SK-N-SH (cell line): ENCODE measurements at regions not wholly inside any gene's neighbourhood (a gene's known extent, or its start where the extent isn't known, plus 50 kb on each side); places are given as distances from the start of the nearest gene placed in this dataset.

Experiments used
- CTCF ChIA-PET: fragments of 300-600, 350-600 bp; formaldehyde crosslinking; extraction: SDS; loops from one replicate; lab custom pipeline; 2021; lab: Yijun Ruan, JAX
- POLR2A ChIA-PET: fragments of 350-600 bp; sonication (Branson Sonifier 250); formaldehyde crosslinking; extraction: SDS; loops from one replicate; lab custom pipeline; 2020; ENCODE audit warnings: antibody characterized with exemption, inconsistent platforms; lab: Yijun Ruan, JAX
- DNase-seq: peaks from one replicate; pipeline ENCODE4 v3.0.0; 2012
- H2AFZ ChIP-seq: fragments of 200-600 bp; sonication (generic); 2 replicates; pipeline ENCODE4 v1.8.1; 2016; ENCODE audit warnings: antibody characterized with exemption, mild to moderate bottlenecking, low read depth
- H3F3A ChIP-seq: fragments of 200-600 bp; sonication (generic); replicated peaks from 2 replicates; pipeline ENCODE3; 2016; ENCODE audit warnings: antibody characterized with exemption, mild to moderate bottlenecking; ENCODE audit not compliant: insufficient read depth
- H3K27ac ChIP-seq, 2 experiments: fragments of 200-500 bp in 1 of 2; fragments of 200-600 bp in 1 of 2; sonication (Bioruptor generic) in 1 of 2; sonication (generic), shearing (Covaris generic) in 1 of 2; 2 replicates each; pipeline versions ENCODE4 v1.5.1 to v1.6.1; 2014 to 2016; ENCODE audit warnings: low read depth in 2 of 2, inconsistent platforms in 1 of 2, low read length in 1 of 2, mild to moderate bottlenecking in 1 of 2, mixed read lengths in 1 of 2
- H3K27me3 ChIP-seq: fragments of 200-600 bp; sonication (generic), shearing (Covaris generic); 2 replicates; pipeline ENCODE4 v1.6.1; 2016; ENCODE audit warnings: mixed run types; ENCODE audit not compliant: insufficient read depth
- H3K36me3 ChIP-seq, 2 experiments: fragments of 200-500 bp in 1 of 2; fragments of 200-600 bp in 1 of 2; sonication (Bioruptor generic) in 1 of 2; sonication (generic) in 1 of 2; replicated peaks in 1 of 2; 2 replicates each; pipeline versions ENCODE3 to v1.5.1; 2014 to 2016; ENCODE audit warnings: low read length in 1 of 2, mild to moderate bottlenecking in 1 of 2; ENCODE audit not compliant: insufficient read depth in 2 of 2, control insufficient read depth in 1 of 2
- H3K4me1 ChIP-seq, 2 experiments: fragments of 200-500 bp in 1 of 2; fragments of 200-600 bp in 1 of 2; sonication (Bioruptor generic) in 1 of 2; sonication (generic), shearing (Covaris generic) in 1 of 2; 2 replicates each; pipeline versions ENCODE4 v1.5.1 to v1.6.1; 2014 to 2016; ENCODE audit warnings: low read depth in 1 of 2, low read length in 1 of 2, mixed run types in 1 of 2; ENCODE audit not compliant: insufficient read depth in 2 of 2, control insufficient read depth in 1 of 2
- H3K4me2 ChIP-seq: fragments of 200-600 bp; sonication (generic), shearing (Covaris generic); 2 replicates; pipeline ENCODE4 v1.6.1; 2017; ENCODE audit warnings: mixed run types
- H3K4me3 ChIP-seq, 2 experiments: fragments of 200-500 bp in 1 of 2; fragments of 200-600 bp in 1 of 2; sonication (Bioruptor generic) in 1 of 2; sonication (generic), shearing (Covaris generic) in 1 of 2; 2 replicates each; pipeline versions ENCODE4 v1.5.1 to v1.8.1; 2014 to 2016; ENCODE audit warnings: low read depth in 2 of 2, inconsistent platforms in 1 of 2, low read length in 1 of 2, mild to moderate bottlenecking in 1 of 2, mixed read lengths in 1 of 2, moderate library complexity in 1 of 2
- H3K79me2 ChIP-seq: fragments of 200-600 bp; sonication (generic); 2 replicates; pipeline ENCODE4 v1.8.1; 2017; ENCODE audit warnings: mild to moderate bottlenecking; ENCODE audit not compliant: insufficient read depth
- H3K9ac ChIP-seq: fragments of 200-600 bp; sonication (generic); 2 replicates; pipeline ENCODE4 v1.6.1; 2017; ENCODE audit warnings: mixed run types
- H3K9me2 ChIP-seq: fragments of 200-600 bp; sonication (generic); 2 replicates; pipeline ENCODE4 v1.6.1; 2017; ENCODE audit warnings: mixed run types
- H3K9me3 ChIP-seq: fragments of 200-600 bp; sonication (generic); 2 replicates; pipeline ENCODE4 v1.6.1; 2017; ENCODE audit warnings: mixed run types, mild to moderate bottlenecking, moderate library complexity
- H4K20me1 ChIP-seq: fragments of 200-600 bp; sonication (generic); 2 replicates; pipeline ENCODE4 v1.6.1; 2017; ENCODE audit warnings: mild to moderate bottlenecking, mixed run types; ENCODE audit not compliant: insufficient read depth
- ELF1 ChIP-seq: IDR thresholded peaks from 2 replicates; pipeline ENCODE4 v1.4.0; 2012
- EZH2phosphoT487 ChIP-seq: fragments of 200-600 bp; sonication (generic); IDR thresholded peaks from 2 replicates; pipeline ENCODE4 v1.6.1; 2017; ENCODE audit warnings: low read depth, mixed run types, mild to moderate bottlenecking, antibody characterized with exemption, moderate library complexity, borderline replicate concordance
- FOXJ3 ChIP-seq: sonication (generic); formaldehyde crosslinking; IDR thresholded peaks from 2 replicates; pipeline ENCODE4 v1.5.1; 2020; ENCODE audit warnings: mild to moderate bottlenecking, missing genetic modification reagents
- FOXM1 ChIP-seq: IDR thresholded peaks from 2 replicates; pipeline ENCODE4 v1.4.0; 2012; ENCODE audit warnings: low read depth, mild to moderate bottlenecking
- GATA2 ChIP-seq: sonication (generic); formaldehyde crosslinking; IDR thresholded peaks from 2 replicates; pipeline ENCODE4 v1.5.0; 2020; ENCODE audit warnings: mild to moderate bottlenecking, missing genetic modification reagents
- MAX ChIP-seq: IDR thresholded peaks from 2 replicates; pipeline ENCODE4 v1.4.0; 2012; ENCODE audit warnings: low read depth
- MEF2A ChIP-seq: IDR thresholded peaks from 2 replicates; pipeline ENCODE4 v1.4.0; 2012; ENCODE audit warnings: low read depth, borderline replicate concordance
- MXI1 ChIP-seq: IDR thresholded peaks from 2 replicates; pipeline ENCODE4 v1.6.1; 2012; ENCODE audit warnings: mild to moderate bottlenecking, low read depth, low read length, improper control_type of control experiment
- NFIC ChIP-seq: IDR thresholded peaks from 2 replicates; pipeline ENCODE4 v1.4.0; 2012; ENCODE audit warnings: borderline replicate concordance
- NRF1 ChIP-seq: IDR thresholded peaks from 2 replicates; pipeline ENCODE4 v1.6.1; 2012; ENCODE audit warnings: low read depth, mild to moderate bottlenecking, low read length
- RCOR1 ChIP-seq: fragments of 150-350 bp; IDR thresholded peaks from 2 replicates; pipeline ENCODE4 v1.6.1; 2017; ENCODE audit warnings: antibody characterized with exemption, low read length
- RFX5 ChIP-seq: IDR thresholded peaks from 2 replicates; pipeline ENCODE4 v1.6.1; 2012; ENCODE audit warnings: mild to moderate bottlenecking, improper control_type of control experiment, low read length
- RXRA ChIP-seq: IDR thresholded peaks from 2 replicates; pipeline ENCODE4 v1.4.0; 2012; ENCODE audit warnings: low read depth, mild to moderate bottlenecking, borderline replicate concordance
- SIN3A ChIP-seq: IDR thresholded peaks from 2 replicates; pipeline ENCODE4 v1.6.1; 2012; ENCODE audit warnings: low read depth, mild to moderate bottlenecking, low read length, moderate library complexity, borderline replicate concordance
- TEAD4 ChIP-seq: IDR thresholded peaks from 2 replicates; pipeline ENCODE4 v1.4.0; 2012; ENCODE audit warnings: mild to moderate bottlenecking, borderline replicate concordance; ENCODE audit not compliant: insufficient read depth
- USF1 ChIP-seq: IDR thresholded peaks from 2 replicates; pipeline ENCODE4 v1.4.0; 2012; ENCODE audit warnings: low read depth, borderline replicate concordance
- USF2 ChIP-seq: fragments of 150-350 bp; IDR thresholded peaks from 2 replicates; pipeline ENCODE4 v1.6.1; 2017; ENCODE audit warnings: antibody characterized with exemption, low read length, low read depth, borderline replicate concordance
- WGBS: methylation state at CpG from one replicate; pipeline ENCODE4 v1.1.6; 2017; ENCODE audit warnings: low lambda C conversion rate; 5-methylcytosine and 5-hydroxymethylcytosine counted together
- TF ChIP-seq, protein P1 (sequence below): IDR thresholded peaks from 2 replicates; pipeline ENCODE4 v1.4.0; 2012; ENCODE audit warnings: low read depth, borderline replicate concordance
- TF ChIP-seq, protein P2 (sequence below): fragments of 200-600 bp; sonication (generic); IDR thresholded peaks from 2 replicates; pipeline ENCODE4 v1.6.1; 2017; ENCODE audit warnings: antibody characterized with exemption, mild to moderate bottlenecking, moderate library complexity
- TF ChIP-seq, protein P3 (sequence below): IDR thresholded peaks from 2 replicates; pipeline ENCODE4 v1.6.1; 2012; ENCODE audit warnings: mild to moderate bottlenecking, low read depth, low read length, moderate library complexity

- no peaks in the 10 kb centered on the region for H3K9me3 ChIP-seq
- no peak for DNase-seq
- H3K36me3 ChIP-seq = no peaks in the 10 kb centered on the region
- H3K4me2 ChIP-seq = no peak overlapping the region
- no peaks in the 10 kb centered on the region for H3K9me2 ChIP-seq
- H3F3A ChIP-seq = peaks cover 10% of the 10 kb centered on the region
- WGBS = 91% methylated on average over 11 of the region's 11 CpGs
- no peaks in the 10 kb centered on the region for H3K27me3 ChIP-seq
- TF ChIP-seq NFIC (no peak), ELF1 (no peak), EZH2phosphoT487 (no peak), TEAD4 (no peak), GATA2 (CRISPR knock-in tag) (no peak), RFX5 (no peak), RXRA (no peak), MEF2A (no peak), MXI1 (no peak), USF1 (no peak), FOXM1 (no peak), RCOR1 (no peak), FOXJ3 (CRISPR knock-in tag) (no peak), SIN3A (no peak), MAX (no peak), NRF1 (no peak), USF2 (no peak)
- TF ChIP-seq, protein P1, sequence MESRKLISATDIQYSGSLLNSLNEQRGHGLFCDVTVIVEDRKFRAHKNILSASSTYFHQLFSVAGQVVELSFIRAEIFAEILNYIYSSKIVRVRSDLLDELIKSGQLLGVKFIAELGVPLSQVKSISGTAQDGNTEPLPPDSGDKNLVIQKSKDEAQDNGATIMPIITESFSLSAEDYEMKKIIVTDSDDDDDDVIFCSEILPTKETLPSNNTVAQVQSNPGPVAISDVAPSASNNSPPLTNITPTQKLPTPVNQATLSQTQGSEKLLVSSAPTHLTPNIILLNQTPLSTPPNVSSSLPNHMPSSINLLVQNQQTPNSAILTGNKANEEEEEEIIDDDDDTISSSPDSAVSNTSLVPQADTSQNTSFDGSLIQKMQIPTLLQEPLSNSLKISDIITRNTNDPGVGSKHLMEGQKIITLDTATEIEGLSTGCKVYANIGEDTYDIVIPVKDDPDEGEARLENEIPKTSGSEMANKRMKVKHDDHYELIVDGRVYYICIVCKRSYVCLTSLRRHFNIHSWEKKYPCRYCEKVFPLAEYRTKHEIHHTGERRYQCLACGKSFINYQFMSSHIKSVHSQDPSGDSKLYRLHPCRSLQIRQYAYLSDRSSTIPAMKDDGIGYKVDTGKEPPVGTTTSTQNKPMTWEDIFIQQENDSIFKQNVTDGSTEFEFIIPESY = no peak
- TF ChIP-seq, protein P2, sequence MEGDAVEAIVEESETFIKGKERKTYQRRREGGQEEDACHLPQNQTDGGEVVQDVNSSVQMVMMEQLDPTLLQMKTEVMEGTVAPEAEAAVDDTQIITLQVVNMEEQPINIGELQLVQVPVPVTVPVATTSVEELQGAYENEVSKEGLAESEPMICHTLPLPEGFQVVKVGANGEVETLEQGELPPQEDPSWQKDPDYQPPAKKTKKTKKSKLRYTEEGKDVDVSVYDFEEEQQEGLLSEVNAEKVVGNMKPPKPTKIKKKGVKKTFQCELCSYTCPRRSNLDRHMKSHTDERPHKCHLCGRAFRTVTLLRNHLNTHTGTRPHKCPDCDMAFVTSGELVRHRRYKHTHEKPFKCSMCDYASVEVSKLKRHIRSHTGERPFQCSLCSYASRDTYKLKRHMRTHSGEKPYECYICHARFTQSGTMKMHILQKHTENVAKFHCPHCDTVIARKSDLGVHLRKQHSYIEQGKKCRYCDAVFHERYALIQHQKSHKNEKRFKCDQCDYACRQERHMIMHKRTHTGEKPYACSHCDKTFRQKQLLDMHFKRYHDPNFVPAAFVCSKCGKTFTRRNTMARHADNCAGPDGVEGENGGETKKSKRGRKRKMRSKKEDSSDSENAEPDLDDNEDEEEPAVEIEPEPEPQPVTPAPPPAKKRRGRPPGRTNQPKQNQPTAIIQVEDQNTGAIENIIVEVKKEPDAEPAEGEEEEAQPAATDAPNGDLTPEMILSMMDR = no peak
- TF ChIP-seq, protein P3, sequence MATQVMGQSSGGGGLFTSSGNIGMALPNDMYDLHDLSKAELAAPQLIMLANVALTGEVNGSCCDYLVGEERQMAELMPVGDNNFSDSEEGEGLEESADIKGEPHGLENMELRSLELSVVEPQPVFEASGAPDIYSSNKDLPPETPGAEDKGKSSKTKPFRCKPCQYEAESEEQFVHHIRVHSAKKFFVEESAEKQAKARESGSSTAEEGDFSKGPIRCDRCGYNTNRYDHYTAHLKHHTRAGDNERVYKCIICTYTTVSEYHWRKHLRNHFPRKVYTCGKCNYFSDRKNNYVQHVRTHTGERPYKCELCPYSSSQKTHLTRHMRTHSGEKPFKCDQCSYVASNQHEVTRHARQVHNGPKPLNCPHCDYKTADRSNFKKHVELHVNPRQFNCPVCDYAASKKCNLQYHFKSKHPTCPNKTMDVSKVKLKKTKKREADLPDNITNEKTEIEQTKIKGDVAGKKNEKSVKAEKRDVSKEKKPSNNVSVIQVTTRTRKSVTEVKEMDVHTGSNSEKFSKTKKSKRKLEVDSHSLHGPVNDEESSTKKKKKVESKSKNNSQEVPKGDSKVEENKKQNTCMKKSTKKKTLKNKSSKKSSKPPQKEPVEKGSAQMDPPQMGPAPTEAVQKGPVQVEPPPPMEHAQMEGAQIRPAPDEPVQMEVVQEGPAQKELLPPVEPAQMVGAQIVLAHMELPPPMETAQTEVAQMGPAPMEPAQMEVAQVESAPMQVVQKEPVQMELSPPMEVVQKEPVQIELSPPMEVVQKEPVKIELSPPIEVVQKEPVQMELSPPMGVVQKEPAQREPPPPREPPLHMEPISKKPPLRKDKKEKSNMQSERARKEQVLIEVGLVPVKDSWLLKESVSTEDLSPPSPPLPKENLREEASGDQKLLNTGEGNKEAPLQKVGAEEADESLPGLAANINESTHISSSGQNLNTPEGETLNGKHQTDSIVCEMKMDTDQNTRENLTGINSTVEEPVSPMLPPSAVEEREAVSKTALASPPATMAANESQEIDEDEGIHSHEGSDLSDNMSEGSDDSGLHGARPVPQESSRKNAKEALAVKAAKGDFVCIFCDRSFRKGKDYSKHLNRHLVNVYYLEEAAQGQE = no peak
- no peak overlapping the region for H3K27ac ChIP-seq
- no peak overlapping the region for H3K4me3 ChIP-seq
- H4K20me1 ChIP-seq = no peaks in the 10 kb centered on the region
- ChIA-PET CTCF (no interaction called here), POLR2A (no interaction called here)
- no peak overlapping the region for H3K9ac ChIP-seq
- no peaks in the 10 kb centered on the region for H3K79me2 ChIP-seq
- H2AFZ ChIP-seq = no peak overlapping the region
- H3K4me1 ChIP-seq = peaks cover 0 to 15% of the 10 kb centered on the region in 2 experiments; a peak in 2 of 4 replicates
These were observed 274.5 kb downstream of the ALDH8A1 start for GRCh38 chr6:134675110-134676054.
